Lower lobe of right lung (tissue), 2 donors: ENCODE measurements at regions not wholly inside any gene's neighbourhood (a gene's known extent, or its start where the extent isn't known, plus 50 kb on each side); places are given as distances from the start of the nearest gene placed in this dataset.
A peak's percentile ranks its signal among the peaks of the same experiment; 100 is the strongest.

ENCODE experiments used
- ATAC-seq, 2 donors: fragments of 200-7000 bp; cut with Tn5 transposase; one replicate each; pipeline ENCODE4 v1.9.1; 2020 to 2022; ENCODE audit warnings: mild to moderate bottlenecking in 2 of 2, moderate library complexity in 2 of 2
- DNase-seq: peaks from one replicate; pipeline ENCODE4 v3.0.0-alpha.2; 2020
- H3K27ac ChIP-seq: fragments of 200-600 bp; one replicate; pipeline ENCODE4 v1.8.0; 2022
- H3K27me3 ChIP-seq: fragments of 200-600 bp; one replicate; pipeline ENCODE4 v1.8.0; 2022; ENCODE audit warnings: low read depth
- H3K36me3 ChIP-seq: fragments of 200-600 bp; one replicate; pipeline ENCODE4 v1.8.0; 2022; ENCODE audit warnings: mild to moderate bottlenecking
- H3K4me1 ChIP-seq: fragments of 200-600 bp; one replicate; pipeline ENCODE4 v1.8.0; 2022
- H3K4me3 ChIP-seq: fragments of 200-600 bp; one replicate; pipeline ENCODE4 v1.8.0; 2022; ENCODE audit warnings: mild to moderate bottlenecking
- H3K9me3 ChIP-seq: fragments of 200-600 bp; one replicate; pipeline ENCODE4 v1.8.0; 2022
- CTCF ChIP-seq: fragments of 200-600 bp; IDR thresholded peaks from one replicate; pipeline ENCODE4 v1.8.0; 2022; ENCODE audit warnings: antibody characterized with exemption, mild to moderate bottlenecking
- intact Hi-C: fragments of 100-400 bp; cut with DNase I; formaldehyde crosslinking; loops from one replicate; pipeline ENCODE4 v1.11.0; 2022
- donor health status: DM: no; HTN: yes; CAD: no; lungs with severe emphysema.

DNA sequence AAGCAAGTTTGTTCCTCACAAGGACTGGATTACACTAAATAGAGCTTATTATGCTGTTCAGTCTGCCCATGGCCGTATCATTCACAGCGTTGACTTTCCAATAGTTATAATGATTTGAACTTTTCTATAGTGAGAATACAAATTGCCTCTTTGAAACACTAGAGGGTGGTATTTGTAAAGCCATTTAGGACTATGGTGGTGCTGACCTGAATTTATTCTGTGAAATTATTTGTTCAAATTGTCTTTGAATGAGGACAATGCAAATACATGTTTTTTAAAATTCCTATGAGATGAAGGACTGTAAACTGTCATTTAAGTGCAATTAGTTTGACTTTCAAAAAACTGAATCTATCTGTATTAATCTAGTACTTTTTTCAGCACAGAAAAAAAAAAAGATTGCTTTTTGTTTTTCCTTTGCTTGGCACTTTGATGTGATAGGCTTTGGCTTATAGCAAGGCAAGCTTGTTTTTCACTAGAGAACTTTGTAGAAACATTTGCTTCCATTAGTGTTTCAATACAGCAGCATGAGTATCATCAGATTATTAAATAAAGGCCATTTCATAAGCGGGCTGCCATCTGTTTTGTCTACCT is 122.7 kb upstream of the TMEM229A start:
- DNase-seq, result no peak
- H3K36me3 ChIP-seq, result no peaks in the 10 kb centered on the region
- peak; percentile 25 for TF ChIP-seq CTCF
- no peak for ATAC-seq
- intact Hi-C loops, result no loop called here
- no peaks in the 10 kb centered on the region for H3K27me3 ChIP-seq
- H3K9me3 ChIP-seq, result no peaks in the 10 kb centered on the region
- H3K4me3 ChIP-seq, result no peak overlapping the region
- no peaks in the 10 kb centered on the region for H3K4me1 ChIP-seq
- no peak overlapping the region for H3K27ac ChIP-seq

GRCh38 chr7:124152859-124153692 is 120.2 kb upstream of the TMEM229A start:
- no peaks in the 10 kb centered on the region for H3K27me3 ChIP-seq
- ATAC-seq (no peak), DNase-seq (no peak)
- H3K27ac ChIP-seq, result no peak overlapping the region
- no peaks in the 10 kb centered on the region for H3K4me1 ChIP-seq
- H3K36me3 ChIP-seq, result no peaks in the 10 kb centered on the region
- no peak for TF ChIP-seq CTCF
- no peaks in the 10 kb centered on the region for H3K9me3 ChIP-seq
- H3K4me3 ChIP-seq, result no peak overlapping the region
- intact Hi-C loops, result no loop called here

DNA sequence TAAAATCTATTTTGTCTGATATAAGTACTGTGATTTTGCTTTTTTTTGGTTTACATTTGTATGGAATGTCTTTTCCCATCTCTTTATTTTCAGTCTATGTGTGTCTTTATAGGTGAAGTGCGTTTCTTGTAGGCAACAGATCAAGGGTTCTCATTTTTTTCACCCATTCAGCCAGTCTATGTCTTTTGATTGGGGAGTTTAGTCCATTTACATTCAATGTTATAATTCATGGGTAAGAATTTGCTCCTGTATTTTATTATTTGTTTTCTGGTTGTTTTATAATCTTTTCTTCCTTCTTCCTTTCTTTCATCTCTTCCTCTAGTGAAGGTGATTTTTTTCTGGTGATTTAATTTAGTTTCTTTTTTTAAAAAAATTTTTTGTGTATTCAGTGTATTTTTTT is 104.8 kb upstream of the TMEM229A start:
- no peak overlapping the region for H3K27ac ChIP-seq
- H3K36me3 ChIP-seq, result no peaks in the 10 kb centered on the region
- no peaks in the 10 kb centered on the region for H3K27me3 ChIP-seq
- no peak for TF ChIP-seq CTCF
- no peak for DNase-seq
- H3K4me1 ChIP-seq, result no peaks in the 10 kb centered on the region
- no peaks in the 10 kb centered on the region for H3K9me3 ChIP-seq
- intact Hi-C loops, result no loop called here
- no peak for ATAC-seq
- no peak overlapping the region for H3K4me3 ChIP-seq

GRCh38 chr7:124124201-124124600 is 91.3 kb upstream of the TMEM229A start:
- DNase-seq (no peak), ATAC-seq (no peak)
- intact Hi-C loops, result no loop called here
- no peak for TF ChIP-seq CTCF
- H3K27ac ChIP-seq, result no peak overlapping the region
- H3K4me3 ChIP-seq, result no peak overlapping the region
- H3K36me3 ChIP-seq, result no peaks in the 10 kb centered on the region
- H3K9me3 ChIP-seq, result no peaks in the 10 kb centered on the region
- H3K27me3 ChIP-seq, result no peaks in the 10 kb centered on the region
- no peaks in the 10 kb centered on the region for H3K4me1 ChIP-seq

DNA sequence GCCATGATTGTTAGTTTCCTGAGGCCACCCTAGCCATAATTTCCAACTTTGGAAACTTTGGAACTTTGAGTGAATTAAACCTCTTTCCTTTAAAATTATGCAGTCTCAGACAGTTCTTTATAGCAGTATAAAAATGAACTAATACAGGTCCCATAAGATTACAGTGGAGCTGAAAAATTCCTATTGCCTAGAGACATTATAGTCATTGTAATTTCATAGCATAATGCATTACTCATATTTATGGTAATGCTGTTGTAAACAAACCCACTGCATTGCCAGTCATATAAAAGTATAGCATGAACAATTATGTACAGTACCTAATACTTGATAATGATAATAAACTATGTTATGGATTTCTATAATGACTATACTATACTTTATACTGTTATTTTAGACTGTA is 88.0 kb upstream of the TMEM229A start:
- no peak for ATAC-seq

More for the DNA sequence above, 88.0 kb upstream of the TMEM229A start:
- H3K4me3 ChIP-seq, result no peak overlapping the region
- no peaks in the 10 kb centered on the region for H3K36me3 ChIP-seq
- TF ChIP-seq CTCF, result no peak
- no peak overlapping the region for H3K27ac ChIP-seq
- no peak for DNase-seq
- no peaks in the 10 kb centered on the region for H3K9me3 ChIP-seq
- H3K27me3 ChIP-seq, result no peaks in the 10 kb centered on the region
- intact Hi-C loops, result no loop called here
- H3K4me1 ChIP-seq, result no peaks in the 10 kb centered on the region
